Naive thymus-derived CD4-positive, alpha-beta T cell (primary cell): ENCODE measurements at regions not wholly inside any gene's neighbourhood (a gene's known extent, or its start where the extent isn't known, plus 50 kb on each side); places are given as distances from the start of the nearest gene placed in this dataset.

Experiments
- ATAC-seq: fragments of 150-1000 bp; cut with Tn5 transposase; 2 replicates; pipeline ENCODE4 v1.10.0; 2021; ENCODE audit warnings: mild to moderate bottlenecking, moderate library complexity
- CTCF ChIA-PET: fragments of 350-600 bp; sonication (Branson Sonifier 250); formaldehyde crosslinking; loops from one replicate; lab custom pipeline; 2021; ENCODE audit warnings: antibody characterized with exemption; lab: Charles Lee
- POLR2A ChIA-PET: fragments of 350-600 bp; sonication (Branson Sonifier 250); formaldehyde crosslinking; loops from one replicate; lab custom pipeline; 2021; ENCODE audit warnings: antibody characterized with exemption, inconsistent platforms; lab: Charles Lee
- DNase-seq, 9 donors: peaks; one replicate each; pipeline versions ENCODE4 v3.0.0 to v3.0.0-alpha.2; 2020 to 2022; ENCODE audit warnings: mixed read lengths in 1 of 9
- H3K27ac ChIP-seq: one replicate; pipeline ENCODE4 v1.7.0; 2013; ENCODE audit warnings: mild to moderate bottlenecking, low read depth, low read length, moderate library complexity
- H3K27me3 ChIP-seq, 2 donors: one replicate each; pipeline ENCODE4 v1.7.0; 2013; ENCODE audit warnings: low read length in 2 of 2, mild to moderate bottlenecking in 2 of 2, moderate library complexity in 2 of 2; ENCODE audit not compliant: control insufficient read depth in 2 of 2, insufficient read depth in 2 of 2
- H3K36me3 ChIP-seq, 3 experiments: 1 replicate in 2 of 3; 2 replicates in 1 of 3; pipeline ENCODE4 v1.7.0; 2013; ENCODE audit warnings: low read length in 3 of 3, mild to moderate bottlenecking in 3 of 3, moderate library complexity in 1 of 3; ENCODE audit not compliant: insufficient read depth in 3 of 3, control insufficient read depth in 2 of 3
- H3K4me1 ChIP-seq, 2 donors: one replicate each; pipeline ENCODE4 v1.7.0; 2013; ENCODE audit warnings: low read length in 2 of 2, mild to moderate bottlenecking in 2 of 2, moderate library complexity in 1 of 2; ENCODE audit not compliant: control insufficient read depth in 2 of 2, insufficient read depth in 2 of 2
- H3K4me3 ChIP-seq: 2 replicates; pipeline ENCODE4 v1.7.0; 2013; ENCODE audit warnings: mild to moderate bottlenecking, low read length
- H3K9me3 ChIP-seq, 3 experiments: 1 replicate in 2 of 3; 2 replicates in 1 of 3; pipeline ENCODE4 v1.7.0; 2013; ENCODE audit warnings: low read length in 3 of 3; ENCODE audit not compliant: control insufficient read depth in 2 of 3
- H3K27ac Mint-ChIP-seq, 9 donors: one replicate each; pipeline ENCODE4 v1.8.0; 2020 to 2022; ENCODE audit warnings: mixed read lengths in 9 of 9, mild to moderate bottlenecking in 8 of 9, moderate library complexity in 5 of 9, inconsistent platforms in 2 of 9
- H3K27me3 Mint-ChIP-seq, 5 donors: one replicate each; pipeline ENCODE4 v1.8.0; 2021 to 2022; ENCODE audit warnings: mixed read lengths in 5 of 5, mild to moderate bottlenecking in 1 of 5
- H3K36me3 Mint-ChIP-seq, 5 donors: one replicate each; pipeline ENCODE4 v1.8.0; 2020 to 2022; ENCODE audit warnings: mixed read lengths in 5 of 5, mild to moderate bottlenecking in 3 of 5, inconsistent platforms in 1 of 5
- H3K4me1 Mint-ChIP-seq, 7 donors: one replicate each; pipeline ENCODE4 v1.8.0; 2020 to 2022; ENCODE audit warnings: mixed read lengths in 7 of 7, mild to moderate bottlenecking in 3 of 7, inconsistent platforms in 1 of 7
- H3K4me3 Mint-ChIP-seq, 10 donors: one replicate each; pipeline ENCODE4 v1.8.0; 2020 to 2022; ENCODE audit warnings: mild to moderate bottlenecking in 10 of 10, mixed read lengths in 10 of 10, moderate library complexity in 6 of 10, inconsistent platforms in 2 of 10
- H3K9me3 Mint-ChIP-seq, 11 donors: one replicate each; pipeline ENCODE4 v1.8.0; 2020 to 2022; ENCODE audit warnings: mixed read lengths in 11 of 11, mild to moderate bottlenecking in 4 of 11, inconsistent platforms in 1 of 11, moderate library complexity in 1 of 11
- intact Hi-C, 2 donors: fragments of 100-400 bp; cut with micrococcal nuclease; formaldehyde crosslinking; loops; one replicate each; pipeline ENCODE4 v1.15.1; 2023

DNA sequence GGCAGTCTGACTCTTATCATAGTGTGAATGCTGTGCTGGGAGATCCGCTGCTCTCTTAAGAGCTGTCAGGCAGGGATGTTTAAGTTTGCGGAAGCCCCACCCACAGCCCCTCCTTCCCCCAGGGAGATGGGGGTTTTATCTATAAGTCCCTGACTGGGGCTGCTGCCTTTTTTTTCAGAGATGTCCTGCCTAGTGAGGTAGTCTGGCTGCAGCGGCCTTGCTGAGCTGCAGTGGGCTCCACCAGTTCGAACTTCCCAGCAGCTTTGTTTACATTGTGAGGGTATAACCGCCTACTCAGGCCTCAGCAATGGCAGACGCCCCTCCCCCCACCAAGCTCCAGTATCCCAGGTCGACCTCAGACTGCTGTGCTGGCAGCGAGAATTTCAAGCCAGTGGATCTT is 75.7 kb upstream of the UST start:
- Mint-ChIP-seq H3K27me3 (peaks cover 0 to 12% (median 6%) of the 10 kb centered on the region in 5 donors), H3K9me3 (peaks cover 26 to 76% (median 37%) of the 10 kb centered on the region in 11 donors), H3K4me3 (no peak overlapping the region), H3K27ac (no peak overlapping the region), H3K4me1 (peaks cover 0 to 3% (median 0%) of the 10 kb centered on the region in 7 donors), H3K36me3 (peaks cover 0 to 10% (median 7%) of the 10 kb centered on the region in 5 donors)
- no peak overlapping the region for H3K4me3 ChIP-seq
- DNase-seq (no peak), ATAC-seq (no peak)
- POLR2A ChIA-PET = no interaction called here
- no peak overlapping the region for H3K27ac ChIP-seq
- no peaks in the 10 kb centered on the region for H3K4me1 ChIP-seq
- intact Hi-C loops = no loop called here
- CTCF ChIA-PET = no interaction called here
- H3K36me3 ChIP-seq = no peaks in the 10 kb centered on the region
- H3K27me3 ChIP-seq = no peaks in the 10 kb centered on the region
- H3K9me3 ChIP-seq = peaks cover 0 to 25% (median 0%) of the 10 kb centered on the region in 3 experiments

DNA sequence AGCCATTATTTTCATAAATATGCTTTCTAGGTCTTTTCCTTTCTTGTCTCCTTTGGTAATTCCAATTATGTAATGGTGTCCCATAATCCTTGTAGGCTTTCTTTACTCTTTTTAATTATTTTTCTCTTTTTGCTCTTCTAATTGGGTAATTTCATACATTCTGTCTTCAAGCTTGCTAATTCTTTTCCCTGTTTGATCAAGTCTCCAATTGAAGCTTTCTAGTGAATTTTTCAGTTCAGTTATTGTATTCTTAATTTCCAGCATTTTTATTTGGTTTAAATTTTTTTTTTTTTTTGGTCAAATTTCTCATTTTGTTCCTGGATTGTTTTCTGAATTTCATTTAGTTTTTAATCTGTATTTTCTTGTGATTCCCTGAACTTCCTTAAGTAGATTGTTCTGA is 74.9 kb upstream of the UST start:
- Histone ChIP-seq H3K36me3 (no peaks in the 10 kb centered on the region), H3K27ac (no peak overlapping the region), H3K9me3 (peaks cover 0 to 19% (median 0%) of the 10 kb centered on the region in 3 experiments), H3K4me3 (no peak overlapping the region), H3K27me3 (no peaks in the 10 kb centered on the region), H3K4me1 (no peaks in the 10 kb centered on the region)
- H3K36me3 Mint-ChIP-seq = peaks cover 0 to 7% (median 4%) of the 10 kb centered on the region in 5 donors
- H3K27me3 Mint-ChIP-seq = peaks cover 0 to 17% (median 10%) of the 10 kb centered on the region in 5 donors
- intact Hi-C loops = no loop called here
- CTCF ChIA-PET = no interaction called here
- DNase-seq (no peak), ATAC-seq (no peak)
- peaks cover 0 to 3% (median 0%) of the 10 kb centered on the region in 7 donors for H3K4me1 Mint-ChIP-seq
- no peak overlapping the region for H3K4me3 Mint-ChIP-seq
- H3K9me3 Mint-ChIP-seq = peaks cover 19 to 67% (median 35%) of the 10 kb centered on the region in 11 donors
- no peak overlapping the region for H3K27ac Mint-ChIP-seq
- POLR2A ChIA-PET = no interaction called here

DNA sequence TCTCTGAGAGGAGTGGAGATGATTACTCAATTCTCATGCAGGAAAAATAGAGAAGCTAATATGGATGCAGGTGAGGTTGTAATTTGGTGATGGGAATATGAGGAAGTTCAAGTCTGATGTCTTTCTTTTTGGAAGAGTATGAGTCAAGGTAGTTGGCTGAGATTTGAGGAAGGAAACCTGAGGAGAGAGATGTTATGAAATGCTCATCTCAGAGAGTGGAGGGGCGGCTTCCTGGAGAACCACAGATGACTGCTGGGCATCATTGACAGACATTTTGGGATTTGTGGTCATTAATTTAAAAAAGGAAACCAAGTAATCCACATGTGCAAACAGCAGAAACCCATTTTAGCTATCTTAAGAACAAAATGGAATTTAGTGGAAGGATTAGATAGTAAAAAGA is 72.5 kb upstream of the UST start:
- CTCF ChIA-PET = no interaction called here
- Mint-ChIP-seq H3K27me3 (peaks cover 0 to 27% (median 21%) of the 10 kb centered on the region in 5 donors), H3K27ac (no peak overlapping the region), H3K4me3 (no peak overlapping the region), H3K36me3 (peaks cover 0 to 6% (median 0%) of the 10 kb centered on the region in 5 donors), H3K9me3 (peaks cover 7 to 44% (median 24%) of the 10 kb centered on the region in 11 donors), H3K4me1 (peaks cover 0 to 3% (median 0%) of the 10 kb centered on the region in 7 donors)
- Histone ChIP-seq H3K9me3 (peaks cover 0 to 11% (median 0%) of the 10 kb centered on the region in 3 experiments), H3K27me3 (no peaks in the 10 kb centered on the region), H3K36me3 (no peaks in the 10 kb centered on the region), H3K4me1 (no peaks in the 10 kb centered on the region), H3K4me3 (no peak overlapping the region), H3K27ac (no peak overlapping the region)
- POLR2A ChIA-PET = no interaction called here
- intact Hi-C loops = no loop called here
- no peak for DNase-seq
- no peak for ATAC-seq

DNA sequence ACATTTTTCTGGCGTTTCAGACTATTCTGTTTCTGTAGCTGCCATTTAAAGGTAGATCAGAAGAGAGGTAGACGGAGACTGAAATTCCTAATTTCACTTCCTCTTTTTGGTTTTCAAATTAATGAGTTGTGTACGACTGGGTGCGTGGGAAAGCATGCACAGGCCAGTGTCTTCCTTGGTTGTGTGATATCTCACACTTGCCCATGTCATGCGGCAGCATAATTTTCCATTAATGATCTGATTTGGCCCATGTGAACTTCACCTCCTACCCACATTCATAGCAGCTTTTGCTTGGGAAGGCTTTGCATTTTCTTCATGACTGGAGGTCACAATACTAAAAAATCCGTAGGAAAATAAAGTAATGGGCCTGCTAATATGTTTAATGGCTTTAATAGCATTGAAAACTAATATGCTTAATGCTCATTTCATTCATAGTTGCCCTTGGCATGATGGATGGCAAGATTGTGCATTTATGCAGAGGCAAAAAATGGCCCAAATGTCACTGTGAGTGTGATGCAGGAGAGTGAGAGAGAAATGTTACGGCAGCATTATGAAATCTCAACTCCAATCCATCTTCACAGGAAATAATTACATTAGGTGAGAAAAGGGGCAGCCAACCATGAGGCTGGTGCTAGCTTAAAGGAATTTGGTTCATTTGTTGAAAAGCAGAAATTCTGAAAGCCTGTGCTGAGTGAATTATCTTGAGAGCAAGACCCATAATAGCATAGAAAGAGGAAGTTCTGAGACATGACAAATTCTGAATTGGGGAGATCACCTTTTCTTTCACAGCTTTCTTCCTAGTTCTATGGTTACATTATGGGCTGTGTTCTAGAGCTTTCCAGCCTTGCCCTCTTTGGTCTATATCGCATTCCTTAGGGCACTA is 69.0 kb upstream of the UST start:
- H3K27me3 ChIP-seq = no peaks in the 10 kb centered on the region
- peaks cover 0 to 4% (median 0%) of the 10 kb centered on the region in 3 experiments for H3K9me3 ChIP-seq
- ATAC-seq (peak; percentile 61), DNase-seq (no peak)
- H3K36me3 ChIP-seq = no peaks in the 10 kb centered on the region
- intact Hi-C loops = no loop called here
- H3K4me3 Mint-ChIP-seq = no peak overlapping the region
- peaks cover 0 to 6% (median 0%) of the 10 kb centered on the region in 5 donors for H3K36me3 Mint-ChIP-seq
- no peak overlapping the region for H3K4me3 ChIP-seq
- H3K9me3 Mint-ChIP-seq = peaks cover 2 to 16% (median 10%) of the 10 kb centered on the region in 11 donors
- ChIA-PET CTCF (no interaction called here), POLR2A (no interaction called here)
- H3K4me1 ChIP-seq = no peaks in the 10 kb centered on the region
- no peak overlapping the region for H3K27ac Mint-ChIP-seq
- H3K4me1 Mint-ChIP-seq = peaks cover 0 to 5% (median 0%) of the 10 kb centered on the region in 7 donors
- peaks cover 4 to 27% (median 21%) of the 10 kb centered on the region in 5 donors for H3K27me3 Mint-ChIP-seq
- no peak overlapping the region for H3K27ac ChIP-seq

DNA sequence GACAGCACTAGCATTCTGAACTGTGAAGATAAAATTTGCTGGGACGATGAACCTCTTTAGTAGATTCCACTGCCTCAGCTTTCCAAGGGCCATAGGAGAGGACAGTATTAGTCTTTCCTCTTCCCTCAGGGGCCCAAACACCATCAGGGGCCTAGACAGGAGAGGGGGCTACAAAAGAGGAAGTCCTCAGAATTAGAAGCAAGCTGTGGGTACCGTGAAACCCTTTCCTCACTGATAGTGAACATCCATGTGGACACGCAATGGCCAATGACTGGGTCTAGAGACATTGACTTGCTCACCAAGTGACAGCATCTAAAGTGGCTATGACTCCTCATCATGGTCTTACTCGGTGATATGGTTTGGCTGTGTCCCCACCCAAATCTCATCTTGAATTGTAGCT is 68.1 kb upstream of the UST start:
- H3K27ac Mint-ChIP-seq = no peak overlapping the region
- H3K27ac ChIP-seq = no peak overlapping the region
- H3K36me3 Mint-ChIP-seq = no peaks in the 10 kb centered on the region
- no peaks in the 10 kb centered on the region for H3K4me1 ChIP-seq
- H3K9me3 Mint-ChIP-seq = peaks cover 0 to 11% (median 3%) of the 10 kb centered on the region in 11 donors
- no peak for DNase-seq
- no peaks in the 10 kb centered on the region for H3K36me3 ChIP-seq
- intact Hi-C loops = no loop called here
- peaks cover 4 to 27% (median 21%) of the 10 kb centered on the region in 5 donors for H3K27me3 Mint-ChIP-seq
- peaks cover 0 to 10% (median 0%) of the 10 kb centered on the region in 7 donors for H3K4me1 Mint-ChIP-seq
- H3K4me3 ChIP-seq = no peak overlapping the region
- ChIA-PET CTCF (no interaction called here), POLR2A (no interaction called here)
- H3K27me3 ChIP-seq = no peaks in the 10 kb centered on the region
- no peak overlapping the region for H3K4me3 Mint-ChIP-seq
- no peak for ATAC-seq
- no peaks in the 10 kb centered on the region for H3K9me3 ChIP-seq

DNA sequence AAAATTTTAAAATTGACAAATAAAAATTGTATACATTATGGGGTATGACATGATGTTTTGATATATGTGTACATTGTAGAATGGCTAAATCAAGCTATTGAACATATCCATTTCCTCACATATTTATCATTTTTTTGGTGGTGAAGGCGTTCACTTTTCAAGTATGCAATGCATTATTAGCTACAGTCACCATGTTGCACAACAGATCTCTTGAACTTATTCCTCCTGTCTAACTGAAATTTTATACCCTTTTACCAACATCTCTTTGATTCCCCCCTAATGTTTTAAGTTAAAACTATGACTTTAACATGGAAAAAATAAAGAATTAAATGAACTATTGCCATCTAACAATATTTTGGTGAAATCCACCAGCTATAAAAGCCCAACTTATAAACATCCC is 65.2 kb upstream of the UST start:
- Mint-ChIP-seq H3K9me3 (peaks cover 0 to 5% (median 0%) of the 10 kb centered on the region in 11 donors), H3K27me3 (peaks cover 4 to 19% (median 17%) of the 10 kb centered on the region in 5 donors), H3K36me3 (no peaks in the 10 kb centered on the region), H3K27ac (no peak overlapping the region), H3K4me1 (peaks cover 0 to 8% (median 0%) of the 10 kb centered on the region in 7 donors), H3K4me3 (no peak overlapping the region)
- no peak overlapping the region for H3K4me3 ChIP-seq
- H3K27me3 ChIP-seq = no peaks in the 10 kb centered on the region
- intact Hi-C loops = no loop called here
- no peak for DNase-seq
- ChIA-PET CTCF (no interaction called here), POLR2A (no interaction called here)
- no peaks in the 10 kb centered on the region for H3K36me3 ChIP-seq
- no peak for ATAC-seq
- H3K9me3 ChIP-seq = no peaks in the 10 kb centered on the region
- H3K4me1 ChIP-seq = no peaks in the 10 kb centered on the region
- no peak overlapping the region for H3K27ac ChIP-seq
